ENCODE measurements at regions not wholly inside any gene's neighbourhood (a gene's known extent, or its start where the extent isn't known, plus 50 kb on each side); places are given as distances from the start of the nearest gene placed in this dataset.
A peak's percentile ranks its signal among the peaks of the same experiment; 100 is the strongest.

- Histone ChIP-seq H3K27me3 (no peaks in the 10 kb centered on the region), H3K4me1 (no peaks in the 10 kb centered on the region)
Observed at GRCh38 chr14:99015833-99016232, 256.2 kb downstream of the BCL11B start.

GRCh38 chr14:99023371-99023770 lies 248.6 kb downstream of the BCL11B start:
- DNase-seq = no peak
- no peaks in the 10 kb centered on the region for H3K4me1 ChIP-seq
- no peaks in the 10 kb centered on the region for H3K36me3 ChIP-seq
- no peaks in the 10 kb centered on the region for H3K9me3 ChIP-seq (replicated peaks)
- H3K27ac ChIP-seq = no peak overlapping the region
- no peak overlapping the region for H3K4me3 ChIP-seq
- no peaks in the 10 kb centered on the region for H3K27me3 ChIP-seq

More at GRCh38 chr14:99015833-99016232, 256.2 kb downstream of the BCL11B start:
- H3K4me3 ChIP-seq = no peak overlapping the region
- H3K27ac ChIP-seq = no peak overlapping the region
- H3K9me3 ChIP-seq (replicated peaks) = no peaks in the 10 kb centered on the region
- DNase-seq = no peak
- H3K36me3 ChIP-seq = no peaks in the 10 kb centered on the region

DNA sequence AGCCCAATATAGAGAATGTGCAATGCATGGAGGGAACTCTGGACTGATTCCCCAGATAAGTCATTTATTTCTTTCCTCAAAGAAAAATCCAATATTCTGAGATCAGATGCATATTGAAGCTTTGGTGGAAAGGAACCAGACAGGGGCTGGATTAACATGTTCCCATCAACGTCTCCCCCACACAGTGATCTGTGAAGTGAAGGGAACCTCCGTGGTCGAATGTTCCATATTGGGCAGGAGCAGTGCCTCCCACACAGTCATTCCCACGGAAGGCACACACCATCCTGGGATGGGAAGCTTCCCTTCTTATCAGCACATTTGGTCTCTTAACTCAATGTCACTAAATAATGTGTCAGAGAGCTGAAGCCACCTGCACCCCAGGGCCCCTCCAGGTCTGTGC lies 247.1 kb downstream of the BCL11B start:
- Histone ChIP-seq H3K4me1 (no peaks in the 10 kb centered on the region), H3K9me3 (replicated peaks) (no peaks in the 10 kb centered on the region)
- DNase-seq = no peak

GRCh38 chr14:99025418-99025817 lies 246.6 kb downstream of the BCL11B start:
- DNase-seq = no peak
- Histone ChIP-seq H3K27me3 (no peaks in the 10 kb centered on the region), H3K36me3 (no peaks in the 10 kb centered on the region)

More for the DNA sequence above, 247.1 kb downstream of the BCL11B start:
- Histone ChIP-seq H3K36me3 (no peaks in the 10 kb centered on the region), H3K4me3 (no peak overlapping the region), H3K27ac (no peak overlapping the region), H3K27me3 (no peaks in the 10 kb centered on the region)

GRCh38 chr14:99026471-99026870 lies 245.5 kb downstream of the BCL11B start:
- Histone ChIP-seq H3K36me3 (no peaks in the 10 kb centered on the region), H3K4me3 (peak overlapping the region; percentile 24; the same call in 1 of the 2 replicates), H3K9me3 (replicated peaks) (no peaks in the 10 kb centered on the region), H3K27ac (no peak overlapping the region), H3K27me3 (no peaks in the 10 kb centered on the region), H3K4me1 (no peaks in the 10 kb centered on the region)
- peak; percentile 43 to 54 for DNase-seq

More at GRCh38 chr14:99025418-99025817, 246.6 kb downstream of the BCL11B start:
- no peaks in the 10 kb centered on the region for H3K9me3 ChIP-seq (replicated peaks)
- no peak overlapping the region for H3K4me3 ChIP-seq
- H3K27ac ChIP-seq = no peak overlapping the region
- no peaks in the 10 kb centered on the region for H3K4me1 ChIP-seq

DNA sequence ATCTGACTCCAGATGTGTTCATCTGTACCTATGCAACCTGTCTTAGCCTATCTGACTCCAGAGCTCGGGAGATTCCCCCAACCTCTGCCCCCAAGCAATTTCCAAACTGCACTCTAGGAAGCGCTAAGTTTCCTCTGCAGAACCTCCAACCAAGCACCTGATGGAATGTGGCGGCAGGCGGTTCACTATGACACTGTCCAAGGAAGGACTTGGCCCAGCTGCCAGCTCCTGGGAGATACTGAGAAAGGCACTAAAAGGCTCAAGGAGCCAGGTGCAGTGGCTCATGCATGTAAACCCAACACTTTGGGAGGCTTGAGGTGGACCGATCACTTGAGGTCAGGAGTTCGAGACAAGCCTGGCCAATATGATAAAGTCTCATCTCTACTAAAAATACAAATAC lies 244.0 kb downstream of the BCL11B start:
- Histone ChIP-seq H3K36me3 (no peaks in the 10 kb centered on the region), H3K4me1 (no peaks in the 10 kb centered on the region), H3K9me3 (replicated peaks) (no peaks in the 10 kb centered on the region), H3K4me3 (no peak overlapping the region), H3K27ac (no peak overlapping the region), H3K27me3 (no peaks in the 10 kb centered on the region)
- DNase-seq = no peak

- no peaks in the 10 kb centered on the region for H3K27me3 ChIP-seq
- H3K4me3 ChIP-seq = no peak overlapping the region
- DNase-seq = no peak
Observed at GRCh38 chr14:99028521-99028920, 243.5 kb downstream of the BCL11B start.

DNA sequence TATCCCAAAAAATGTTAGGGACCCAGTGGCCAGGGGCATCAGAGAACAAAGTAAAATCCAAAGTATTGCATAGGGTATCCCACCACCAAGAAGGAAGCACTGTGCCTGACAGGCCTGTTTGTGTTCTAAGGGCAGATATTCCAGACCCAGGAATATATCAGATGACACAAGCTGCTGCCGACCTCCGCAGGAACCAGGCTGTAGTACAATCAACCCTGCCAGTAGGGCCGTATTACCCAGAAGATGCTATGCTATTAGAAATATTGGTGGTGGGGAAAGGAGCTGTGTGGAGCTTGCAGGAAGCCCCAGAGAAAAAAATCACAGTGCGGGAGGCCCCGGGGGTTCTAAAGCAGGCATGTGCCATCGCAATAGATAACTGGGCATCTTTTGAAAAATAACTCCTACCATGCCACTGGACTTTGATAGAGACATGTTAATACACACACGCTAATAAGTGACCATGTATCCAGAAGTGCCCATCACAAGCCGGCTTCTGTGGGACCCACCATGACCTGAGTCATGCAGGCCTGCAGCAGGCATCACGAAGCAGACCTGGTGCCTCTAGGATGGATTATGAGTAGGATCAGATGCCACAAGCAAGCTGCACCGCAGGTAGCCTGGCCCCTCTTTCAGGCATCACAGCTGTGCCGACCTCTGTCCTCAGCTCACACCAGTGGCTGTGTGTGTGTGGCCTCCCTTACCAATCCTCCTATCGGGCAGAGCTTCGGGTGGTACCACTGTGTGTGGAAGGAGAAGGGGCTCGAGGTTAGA lies 242.7 kb downstream of the BCL11B start:
- no peak overlapping the region for H3K4me3 ChIP-seq
- H3K36me3 ChIP-seq = no peaks in the 10 kb centered on the region
- H3K4me1 ChIP-seq = no peaks in the 10 kb centered on the region
- H3K27ac ChIP-seq = no peak overlapping the region
- H3K9me3 ChIP-seq (replicated peaks) = no peaks in the 10 kb centered on the region
- H3K27me3 ChIP-seq = no peaks in the 10 kb centered on the region
- DNase-seq = no peak

More at GRCh38 chr14:99028521-99028920, 243.5 kb downstream of the BCL11B start:
- Histone ChIP-seq H3K4me1 (no peaks in the 10 kb centered on the region), H3K9me3 (replicated peaks) (no peaks in the 10 kb centered on the region), H3K27ac (no peak overlapping the region), H3K36me3 (no peaks in the 10 kb centered on the region)

DNA sequence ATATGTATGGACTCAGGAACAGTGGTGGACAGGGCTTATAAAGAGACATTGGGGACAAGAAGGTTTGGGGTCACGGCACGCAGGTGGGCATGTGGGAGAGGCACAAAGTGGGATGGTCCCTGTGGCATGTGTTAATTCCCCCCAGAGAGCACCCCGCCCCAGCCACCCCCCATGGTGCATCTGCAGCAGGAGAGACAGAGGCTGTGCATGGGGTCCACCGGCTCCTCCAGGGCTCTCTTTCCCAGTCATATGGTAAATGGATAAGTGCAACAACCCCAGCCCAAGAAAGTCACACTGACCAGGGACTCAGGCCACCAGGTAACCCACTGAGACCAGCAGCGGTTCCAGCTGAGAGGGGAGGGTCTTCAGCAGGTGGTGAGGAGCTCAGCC lies 242.1 kb downstream of the BCL11B start:
- Histone ChIP-seq H3K4me3 (no peak overlapping the region), H3K27ac (no peak overlapping the region), H3K4me1 (peaks cover under 1% of the 10 kb centered on the region; the same call in 1 of the 2 replicates), H3K36me3 (no peaks in the 10 kb centered on the region), H3K27me3 (no peaks in the 10 kb centered on the region), H3K9me3 (replicated peaks) (no peaks in the 10 kb centered on the region)
- DNase-seq = no peak

DNA sequence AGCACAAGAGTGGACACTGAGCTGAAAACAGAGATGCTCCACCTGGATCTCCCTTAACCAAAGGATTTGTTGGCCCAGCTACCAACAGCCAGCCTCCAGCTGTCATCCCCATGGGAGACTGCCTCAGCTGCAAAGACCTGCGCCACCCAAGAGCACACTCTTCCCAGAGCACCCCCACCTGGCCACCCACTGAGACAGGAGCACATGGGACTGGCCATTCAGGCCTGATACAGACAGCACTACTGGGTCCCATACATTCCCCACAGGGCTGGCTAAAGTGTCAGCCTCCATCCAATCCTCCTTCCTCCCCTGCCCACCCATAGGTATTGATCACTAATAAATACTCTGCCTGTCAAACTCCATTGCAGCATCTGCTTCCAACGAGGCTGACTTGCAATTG lies 241.5 kb downstream of the BCL11B start:
- peaks cover 6% of the 10 kb centered on the region; the same call in 1 of the 2 replicates for H3K4me1 ChIP-seq
- peak; percentile 21 to 32 for DNase-seq
- no peak overlapping the region for H3K27ac ChIP-seq
- no peak overlapping the region for H3K4me3 ChIP-seq
- H3K9me3 ChIP-seq (replicated peaks) = no peaks in the 10 kb centered on the region
- no peaks in the 10 kb centered on the region for H3K36me3 ChIP-seq
- no peaks in the 10 kb centered on the region for H3K27me3 ChIP-seq

- Histone ChIP-seq H3K27ac (no peak overlapping the region), H3K36me3 (no peaks in the 10 kb centered on the region), H3K27me3 (no peaks in the 10 kb centered on the region), H3K4me3 (no peak overlapping the region), H3K4me1 (peaks cover 9% of the 10 kb centered on the region; the same call in 1 of the 2 replicates), H3K9me3 (replicated peaks) (no peaks in the 10 kb centered on the region)
- no peak for DNase-seq
Observed at GRCh38 chr14:99032759-99033158, 239.2 kb downstream of the BCL11B start.

- Histone ChIP-seq H3K4me1 (peaks cover 9% of the 10 kb centered on the region; the same call in 1 of the 2 replicates), H3K27me3 (no peaks in the 10 kb centered on the region), H3K36me3 (no peaks in the 10 kb centered on the region), H3K27ac (no peak overlapping the region), H3K9me3 (replicated peaks) (no peaks in the 10 kb centered on the region), H3K4me3 (no peak overlapping the region)
- DNase-seq = no peak
Observed at GRCh38 chr14:99033951-99034350, 238.0 kb downstream of the BCL11B start.

DNA sequence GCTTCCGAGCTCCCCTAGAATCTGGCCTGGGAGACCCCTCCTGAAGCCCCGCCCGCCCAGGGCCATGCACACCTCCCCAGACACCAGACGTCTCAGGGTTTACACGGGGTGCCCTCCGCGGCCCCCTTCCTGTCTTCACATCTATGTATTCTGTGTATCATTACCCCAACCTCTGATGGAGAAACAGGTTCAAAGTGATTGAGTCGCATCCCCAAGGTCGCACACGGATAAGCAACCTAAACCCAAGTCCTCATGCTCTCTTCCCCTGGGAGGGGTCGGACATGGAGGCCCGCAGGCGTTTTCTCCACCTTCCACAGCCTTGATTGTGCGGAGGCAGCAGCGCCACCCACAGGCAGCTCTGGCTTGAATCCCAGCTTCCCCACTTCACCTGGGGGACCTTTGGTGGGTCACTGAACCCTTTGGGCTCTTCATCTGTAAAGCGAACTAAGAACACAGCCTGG lies 237.3 kb downstream of the BCL11B start:
- peaks cover 9% of the 10 kb centered on the region; the same call in 1 of the 2 replicates for H3K4me1 ChIP-seq
- H3K27ac ChIP-seq = no peak overlapping the region
- no peak overlapping the region for H3K4me3 ChIP-seq
- DNase-seq = no peak
- H3K27me3 ChIP-seq = no peaks in the 10 kb centered on the region
- H3K36me3 ChIP-seq = no peaks in the 10 kb centered on the region
- H3K9me3 ChIP-seq (replicated peaks) = no peaks in the 10 kb centered on the region

GRCh38 chr14:99035268-99035667 lies 236.7 kb downstream of the BCL11B start:
- H3K9me3 ChIP-seq (replicated peaks) = no peaks in the 10 kb centered on the region
- peaks cover 9% of the 10 kb centered on the region; the same call in 1 of the 2 replicates for H3K4me1 ChIP-seq
- H3K4me3 ChIP-seq = no peak overlapping the region
- H3K27ac ChIP-seq = no peak overlapping the region
- no peaks in the 10 kb centered on the region for H3K27me3 ChIP-seq
- peak; percentile 26 to 45 for DNase-seq
- H3K36me3 ChIP-seq = no peaks in the 10 kb centered on the region

DNA sequence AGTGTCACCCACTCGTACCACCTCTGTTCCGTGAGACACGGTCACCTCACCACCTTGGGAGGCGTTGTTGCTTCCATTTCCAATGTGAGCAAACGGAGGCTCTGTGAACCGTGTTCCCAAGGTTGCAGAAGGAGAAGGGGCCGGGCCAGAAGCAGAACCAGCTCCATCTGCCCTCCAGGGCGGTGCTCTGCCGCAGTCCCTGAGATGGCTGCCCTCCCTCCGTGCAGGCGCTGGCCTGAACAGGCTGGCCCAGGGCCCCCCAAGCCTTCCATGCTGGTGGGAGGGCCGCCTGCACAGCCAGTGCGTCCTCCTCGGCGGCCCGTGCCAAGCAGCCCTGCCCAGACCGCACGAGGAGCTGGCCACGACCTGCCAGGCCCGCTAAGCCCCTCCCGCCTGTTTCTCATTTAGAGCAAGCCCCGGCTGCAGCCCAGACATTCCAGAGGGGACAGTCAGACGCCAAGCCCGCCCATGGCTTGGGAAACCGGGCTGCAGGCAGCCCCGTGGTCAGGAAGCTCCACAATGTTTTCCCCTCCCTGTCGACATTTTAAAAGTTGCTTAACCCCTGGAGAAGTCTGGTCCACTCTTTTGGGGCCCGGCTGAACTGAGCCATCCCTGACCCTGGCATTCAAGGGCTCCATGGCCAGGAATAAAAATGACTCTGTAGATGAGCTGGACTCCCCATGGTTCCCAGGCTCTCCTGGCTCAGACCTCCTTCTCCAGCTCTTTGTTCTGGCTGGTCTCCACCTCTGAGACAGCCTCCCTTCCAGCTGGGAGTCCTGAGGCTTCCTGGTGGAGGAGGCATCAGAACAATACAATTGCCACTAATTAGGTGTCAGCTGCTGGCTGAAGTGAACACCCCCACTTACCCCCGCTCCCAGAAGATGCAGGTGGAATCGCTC lies 236.0 kb downstream of the BCL11B start:
- Histone ChIP-seq H3K9me3 (replicated peaks) (no peaks in the 10 kb centered on the region), H3K36me3 (no peaks in the 10 kb centered on the region), H3K4me1 (peaks cover 9% of the 10 kb centered on the region; the same call in 1 of the 2 replicates), H3K27me3 (no peaks in the 10 kb centered on the region), H3K4me3 (peak overlapping the region; percentile 7), H3K27ac (peak overlapping the region; percentile 50)
- peak; percentile 75 to 79 for DNase-seq
